ENCODE measurements at regions not wholly inside any gene's neighbourhood (a gene's known extent, or its start where the extent isn't known, plus 50 kb on each side); places are given as distances from the start of the nearest gene placed in this dataset.

GRCh38 chr3:104561324-104561723, 805.4 kb upstream of the ALCAM start:
- Histone ChIP-seq H3K14ac (ENCODE audit: insufficient read length) (no peak overlapping the region), H3K4me3 (ENCODE audit: extremely low read depth in 1 of 4, insufficient read depth in 2 of 4, low read depth in 3 of 4, low read length in 4 of 4) (no peak overlapping the region), H4K91ac (replicated peaks; ENCODE audit: insufficient read length, low read length) (no peak overlapping the region), H3K4me2 (ENCODE audit: insufficient read depth in 1 of 2, low read depth in 2 of 2, low read length in 2 of 2) (no peak overlapping the region), H4K5ac (ENCODE audit: insufficient read length, low read depth, low read length) (no peak overlapping the region), H2BK15ac (ENCODE audit: low read length) (no peak overlapping the region), H2BK120ac (replicated peaks; ENCODE audit: low read depth, low read length) (no peak overlapping the region), H2BK5ac (ENCODE audit: low read depth, low read length) (no peak overlapping the region), H3K4me1 (replicated peaks in 1 of 4; ENCODE audit: control insufficient read depth in 3 of 4, insufficient read depth in 4 of 4, low read length in 3 of 4) (no peaks in the 10 kb centered on the region), H3K9me3 (ENCODE audit: insufficient read depth in 2 of 2, low read depth in 1 of 2, low read length in 1 of 2) (no peaks in the 10 kb centered on the region), H3K36me3 (ENCODE audit: control insufficient read depth in 2 of 4, insufficient read depth in 4 of 4, low read length in 3 of 4) (no peaks in the 10 kb centered on the region), H3K79me2 (ENCODE audit: control insufficient read depth in 1 of 2, insufficient read depth in 2 of 2, low read length in 2 of 2) (no peaks in the 10 kb centered on the region), H3K79me1 (ENCODE audit: low read depth, low read length) (no peaks in the 10 kb centered on the region), H2AK5ac (ENCODE audit: low read depth, low read length) (no peak overlapping the region), H3K4ac (replicated peaks; ENCODE audit: insufficient read length, low read depth, low read length) (no peak overlapping the region), H2BK20ac (ENCODE audit: low read length) (no peak overlapping the region), H3K27ac (ENCODE audit: low read depth, low read length) (no peak overlapping the region), H4K20me1 (replicated peaks in 1 of 2; ENCODE audit: control insufficient read depth in 1 of 2, insufficient read depth in 2 of 2, low read length in 2 of 2) (no peaks in the 10 kb centered on the region), H2AFZ (ENCODE audit: low read length) (no peak overlapping the region), H3K18ac (ENCODE audit: extremely low read depth, low read length) (no peak overlapping the region), H4K8ac (ENCODE audit: extremely low read depth, insufficient read depth, low read length) (no peak overlapping the region), H2BK12ac (ENCODE audit: low read depth, low read length) (no peak overlapping the region), H3K23ac (ENCODE audit: insufficient read length) (no peak overlapping the region), H3K27me3 (replicated peaks in 1 of 4; ENCODE audit: control insufficient read depth in 3 of 4, extremely low read depth in 1 of 4, insufficient read depth in 3 of 4, low read length in 3 of 4) (no peaks in the 10 kb centered on the region), H3K23me2 (ENCODE audit: low read depth, low read length) (no peaks in the 10 kb centered on the region), H3K9ac (replicated peaks in 1 of 4; ENCODE audit: extremely low read depth in 1 of 4, low read depth in 3 of 4, low read length in 3 of 4) (no peak overlapping the region), H3K56ac (replicated peaks; ENCODE audit: insufficient read length, low read depth, low read length) (no peak overlapping the region)
- DNase-seq (ENCODE audit: low read depth in 1 of 2, low spot score in 2 of 2): no peak
- WGBS, 2 experiments (ENCODE audit: extremely low coverage in 1 of 2, insufficient coverage in 1 of 2, insufficient read length in 1 of 2, insufficient replicate concordance in 2 of 2, low coverage in 1 of 2, low lambda C conversion rate in 2 of 2, missing lambda C conversion rate in 1 of 2): 95% methylated on average over 1 of the region's 1 CpG; no CpG with 5 or more reads in 1 of the 2 experiments
- ChIA-PET POLR2A (ENCODE audit: partially characterized antibody) (no interaction called here), CTCF (ENCODE audit: partially characterized antibody) (no interaction called here)
- FAIRE-seq: no peak
- TF ChIP-seq MAFK (IDR thresholded peaks at IDR 0.05; ENCODE audit: low read depth, low read length) (no peak), KDM5A (IDR thresholded peaks at IDR 0.05; ENCODE audit: low read length) (no peak), SUZ12 (IDR thresholded peaks at IDR 0.05; ENCODE audit: low read length) (no peak), TAF1 (IDR thresholded peaks at IDR 0.05; ENCODE audit: low read depth, low read length) (no peak), USF2 (IDR thresholded peaks at IDR 0.05; ENCODE audit: low read length) (no peak), GTF2F1 (IDR thresholded peaks at IDR 0.05; ENCODE audit: borderline replicate concordance, low read depth, low read length) (no peak), SIN3A (conservative IDR thresholded peaks at IDR 0.05 in 1 of 2, IDR thresholded peaks at IDR 0.05 in 1 of 2; ENCODE audit: low read depth in 1 of 2, low read length in 2 of 2) (no peak), RNF2 (IDR thresholded peaks at IDR 0.05; ENCODE audit: borderline replicate concordance, low read depth, low read length, missing control alignments, poor library complexity, severe bottlenecking) (no peak)
- TF ChIP-seq, protein P1, sequence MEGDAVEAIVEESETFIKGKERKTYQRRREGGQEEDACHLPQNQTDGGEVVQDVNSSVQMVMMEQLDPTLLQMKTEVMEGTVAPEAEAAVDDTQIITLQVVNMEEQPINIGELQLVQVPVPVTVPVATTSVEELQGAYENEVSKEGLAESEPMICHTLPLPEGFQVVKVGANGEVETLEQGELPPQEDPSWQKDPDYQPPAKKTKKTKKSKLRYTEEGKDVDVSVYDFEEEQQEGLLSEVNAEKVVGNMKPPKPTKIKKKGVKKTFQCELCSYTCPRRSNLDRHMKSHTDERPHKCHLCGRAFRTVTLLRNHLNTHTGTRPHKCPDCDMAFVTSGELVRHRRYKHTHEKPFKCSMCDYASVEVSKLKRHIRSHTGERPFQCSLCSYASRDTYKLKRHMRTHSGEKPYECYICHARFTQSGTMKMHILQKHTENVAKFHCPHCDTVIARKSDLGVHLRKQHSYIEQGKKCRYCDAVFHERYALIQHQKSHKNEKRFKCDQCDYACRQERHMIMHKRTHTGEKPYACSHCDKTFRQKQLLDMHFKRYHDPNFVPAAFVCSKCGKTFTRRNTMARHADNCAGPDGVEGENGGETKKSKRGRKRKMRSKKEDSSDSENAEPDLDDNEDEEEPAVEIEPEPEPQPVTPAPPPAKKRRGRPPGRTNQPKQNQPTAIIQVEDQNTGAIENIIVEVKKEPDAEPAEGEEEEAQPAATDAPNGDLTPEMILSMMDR (IDR thresholded peaks at IDR 0.05; ENCODE audit: control extremely low read depth in 1 of 3, insufficient read depth in 1 of 3, low read depth in 1 of 3, low read length in 3 of 3): no peak
- TF ChIP-seq, protein P2, sequence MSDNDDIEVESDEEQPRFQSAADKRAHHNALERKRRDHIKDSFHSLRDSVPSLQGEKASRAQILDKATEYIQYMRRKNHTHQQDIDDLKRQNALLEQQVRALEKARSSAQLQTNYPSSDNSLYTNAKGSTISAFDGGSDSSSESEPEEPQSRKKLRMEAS (IDR thresholded peaks at IDR 0.05): no peak
